Stimulated activated CD8-positive, alpha-beta memory T cell treated with anti-CD3 and anti-CD28 coated beads, Interleukin-12 subunit alpha, Interleukin-12 subunit beta, amount 100 ng/mL, for 24 hours (primary cell): ENCODE measurements at regions not wholly inside any gene's neighbourhood (a gene's known extent, or its start where the extent isn't known, plus 50 kb on each side); places are given as distances from the start of the nearest gene placed in this dataset.

ENCODE experiments used
- DNase-seq: peaks from one replicate; pipeline ENCODE4 v3.0.0-alpha.2; 2020; ENCODE audit errors: extremely low read depth

DNA sequence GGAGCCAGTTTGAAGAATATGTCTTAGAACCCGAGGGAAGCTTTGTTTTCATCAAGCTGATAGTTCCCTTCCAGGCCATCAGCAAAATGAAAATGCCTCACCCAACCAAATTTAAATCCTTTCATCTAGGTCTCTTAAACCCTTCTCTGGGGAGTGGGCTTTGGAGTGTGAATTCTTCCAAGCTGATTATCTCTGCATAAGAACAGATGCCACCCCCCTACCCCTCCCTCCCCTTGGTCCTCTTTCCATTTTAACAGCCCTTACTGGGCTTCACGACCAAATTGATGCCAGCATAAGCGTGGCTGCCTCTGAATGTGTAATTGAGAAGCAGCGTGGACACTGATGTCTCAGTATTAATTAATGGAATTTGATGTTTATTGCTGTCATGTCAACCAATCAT, 509.7 kb upstream of the CLINT1 start:
- no peak for DNase-seq

DNA sequence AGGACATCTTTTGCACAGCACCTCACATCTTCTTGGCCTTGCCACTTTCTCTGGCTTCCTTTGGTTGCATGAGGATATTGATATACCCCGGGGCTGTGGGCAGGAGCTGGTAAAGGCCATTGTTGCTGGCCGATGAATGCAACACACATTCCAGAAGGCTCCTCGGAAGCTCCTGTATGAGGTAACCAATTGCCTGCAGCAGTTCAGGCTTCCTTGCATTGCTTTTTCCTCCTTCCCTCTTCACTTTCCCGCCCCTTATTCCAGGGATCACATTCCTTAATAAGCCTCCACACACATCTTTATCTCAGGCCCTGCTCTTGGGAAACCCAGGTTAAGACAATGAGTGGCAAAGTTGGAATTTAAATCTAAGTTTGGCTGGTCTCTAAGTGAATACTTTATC, 505.4 kb upstream of the CLINT1 start:
- no peak for DNase-seq

DNA sequence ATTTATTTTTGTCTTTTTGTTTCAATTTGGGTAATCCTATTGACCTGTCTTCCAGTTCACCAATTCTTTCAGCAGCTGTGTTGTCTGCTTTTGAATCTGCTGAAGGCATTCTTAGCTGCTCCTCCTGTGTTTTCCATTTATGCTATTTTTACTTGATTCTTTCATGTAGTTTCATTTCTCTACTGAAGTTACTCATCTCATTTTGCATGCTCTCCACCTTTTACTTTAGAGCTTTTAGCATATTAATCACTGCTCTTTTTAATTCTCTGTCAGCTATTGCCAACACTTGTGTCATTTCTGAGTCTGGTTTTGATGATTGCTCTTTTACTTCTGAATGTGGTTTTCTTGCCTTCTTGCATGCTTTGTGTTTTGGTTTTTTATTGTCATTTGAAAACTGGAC, 496.0 kb upstream of the CLINT1 start:
- no peak for DNase-seq

DNA sequence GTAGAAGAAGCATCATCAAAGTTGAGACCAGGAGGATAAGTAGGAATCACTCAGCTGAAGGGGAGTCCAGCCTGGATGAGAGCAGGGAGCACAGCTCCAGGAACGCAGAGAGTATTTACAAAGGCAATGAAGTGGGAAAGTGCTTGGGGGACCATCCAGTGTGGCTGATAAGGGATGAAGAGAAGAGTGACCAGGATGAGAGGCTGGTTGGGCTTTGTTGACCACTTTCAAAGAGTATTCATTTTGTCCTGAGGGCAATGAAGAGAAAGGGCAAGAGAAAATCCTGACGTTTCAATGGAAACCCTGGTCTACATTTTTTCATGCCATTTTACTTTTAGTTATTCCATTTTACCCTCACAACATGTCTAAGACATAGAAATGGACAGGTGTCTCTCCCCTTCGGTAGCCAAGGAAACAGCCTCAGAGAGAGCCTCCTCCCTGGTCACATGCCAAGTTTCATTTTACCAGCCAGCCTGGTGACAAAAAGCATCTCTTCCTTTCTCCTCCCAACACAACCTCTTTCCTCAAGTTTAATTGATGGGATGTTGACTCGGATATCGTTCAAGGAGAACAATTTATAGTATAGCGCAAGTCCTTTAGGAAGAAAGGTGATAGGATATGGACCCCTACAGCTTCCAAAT, 492.7 kb upstream of the CLINT1 start:
- DNase-seq, result no peak

DNA sequence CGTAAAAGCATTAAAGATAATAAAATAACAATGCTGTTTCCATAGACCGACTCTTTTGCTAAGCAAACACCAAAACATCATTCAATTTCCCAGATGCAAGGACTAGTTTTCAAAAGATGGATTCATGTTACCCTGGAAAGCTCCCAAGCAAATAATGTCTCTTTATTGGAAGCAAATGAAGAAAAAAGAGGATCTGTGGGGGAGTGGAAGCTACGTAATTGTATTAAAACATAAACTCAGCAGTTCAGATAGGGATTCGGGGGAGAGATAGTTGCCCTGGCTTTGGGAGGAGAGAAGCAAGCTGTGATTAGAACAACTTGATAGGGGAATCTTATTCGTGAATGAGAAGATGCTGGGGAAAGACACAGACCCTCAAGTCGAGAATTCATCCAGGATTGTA, 491.0 kb upstream of the CLINT1 start:
- DNase-seq, result no peak

DNA sequence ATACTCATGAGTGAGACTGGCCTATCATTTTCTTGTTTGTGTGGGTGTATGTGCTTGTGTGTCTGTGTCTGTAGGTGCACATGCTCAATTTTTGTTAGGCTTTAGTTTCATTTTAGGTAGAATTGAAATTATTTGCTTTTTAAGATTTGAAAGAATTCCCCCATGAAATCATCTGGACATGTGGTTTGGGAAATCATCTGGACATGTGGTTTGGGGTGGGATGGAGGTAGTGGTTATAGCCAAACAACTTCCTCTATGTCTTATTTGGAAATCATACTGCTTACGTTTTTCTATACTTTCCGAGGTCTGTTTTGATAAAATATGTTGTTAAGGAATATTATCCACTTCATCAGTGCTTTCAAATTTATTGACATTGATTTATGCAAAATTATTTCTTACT, 485.4 kb upstream of the CLINT1 start:
- DNase-seq, result no peak

DNA sequence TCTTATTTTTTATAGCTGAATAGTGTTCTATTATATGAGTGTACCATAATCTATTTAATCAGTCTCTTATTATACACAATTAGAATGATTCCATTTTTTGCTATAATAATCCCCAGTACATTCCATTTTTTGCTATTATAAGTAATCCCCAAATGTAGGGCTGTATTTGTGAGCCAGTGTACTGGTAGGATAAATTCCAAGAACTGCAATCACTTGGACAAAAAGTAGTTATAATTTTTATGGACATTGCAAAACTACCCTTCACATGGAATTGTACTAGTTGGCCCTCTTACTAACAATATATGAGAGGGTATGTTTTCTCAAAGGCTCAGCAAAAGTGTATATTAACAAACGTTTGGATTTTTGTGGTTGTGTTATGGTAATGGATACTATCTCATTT, 481.7 kb upstream of the CLINT1 start:
- DNase-seq, result no peak

DNA sequence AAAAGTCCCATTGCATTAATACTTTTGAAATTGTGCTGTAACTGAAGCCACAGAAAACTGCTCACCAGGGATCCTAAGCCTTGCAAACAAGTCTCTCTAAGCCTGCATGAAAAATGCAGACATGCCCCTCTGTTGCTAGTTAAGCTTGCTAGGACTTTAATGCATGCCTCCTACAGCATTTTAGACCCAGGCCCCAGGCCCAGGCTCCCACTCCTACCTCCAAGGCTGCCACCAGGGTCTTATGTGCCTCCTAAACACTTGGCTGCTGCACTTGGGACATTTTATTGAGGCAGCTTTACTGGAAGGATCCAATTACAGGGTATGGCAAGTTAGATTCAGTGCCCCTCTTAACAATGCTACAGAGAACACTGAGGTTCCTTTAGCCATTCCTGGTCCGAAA, 467.3 kb upstream of the CLINT1 start:
- no peak for DNase-seq

DNA sequence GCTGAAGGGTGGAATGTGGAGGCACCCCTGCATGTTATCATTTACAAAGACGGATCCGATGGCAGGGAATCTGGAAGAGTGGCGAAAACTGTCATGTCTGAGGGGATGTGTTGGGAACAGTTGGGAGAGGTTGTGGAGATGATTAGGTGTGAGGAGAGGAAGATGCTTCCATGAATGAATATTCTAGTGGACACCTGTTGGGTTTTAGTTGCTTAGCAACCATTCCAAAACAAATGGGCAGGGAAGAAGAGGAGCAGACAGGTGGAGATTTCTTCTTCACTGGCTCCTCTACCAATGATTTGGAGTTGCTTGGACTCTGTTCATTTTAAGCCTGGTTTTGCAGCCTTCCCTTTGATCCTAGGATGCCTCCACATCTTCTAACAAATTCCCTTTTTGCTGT, 465.3 kb upstream of the CLINT1 start:
- no peak for DNase-seq

DNA sequence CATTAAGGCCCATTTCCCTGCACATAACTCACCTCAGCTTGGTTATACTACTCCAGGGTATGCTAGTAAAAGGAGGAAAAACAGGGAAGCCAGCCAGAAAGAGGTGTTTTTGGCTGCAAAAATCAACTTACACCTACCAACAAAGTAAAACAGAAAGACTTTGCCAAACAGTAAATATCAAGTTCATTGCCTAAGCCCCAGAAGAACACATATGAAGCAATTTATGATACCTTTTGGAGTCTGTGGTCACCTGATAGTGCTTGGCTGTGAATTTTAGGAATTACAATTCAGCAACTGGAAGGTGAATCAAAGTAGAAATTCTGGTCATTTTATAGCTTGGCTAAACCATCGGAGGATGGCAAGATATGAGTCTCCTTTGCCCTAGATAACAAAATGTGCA, 463.7 kb upstream of the CLINT1 start:
- no peak for DNase-seq

DNA sequence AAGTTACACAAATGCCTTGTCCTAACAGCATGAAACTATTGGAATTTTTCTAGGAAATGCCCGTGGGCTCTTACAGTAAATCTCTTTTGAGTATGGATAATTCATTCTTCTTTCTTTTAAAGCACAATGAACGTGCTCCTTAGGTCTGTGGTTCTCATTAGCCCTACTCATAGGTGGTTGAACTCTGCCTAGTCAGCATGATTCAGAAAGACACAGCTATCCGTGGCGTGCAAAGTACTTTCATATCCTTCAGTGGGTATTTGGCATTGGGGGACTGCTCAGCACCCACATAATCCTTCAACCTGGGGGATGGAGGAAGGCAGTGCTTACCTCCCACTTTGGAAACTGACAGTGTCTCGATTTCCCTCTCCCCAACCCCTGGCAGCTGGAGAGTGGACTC, 462.0 kb upstream of the CLINT1 start:
- no peak for DNase-seq

DNA sequence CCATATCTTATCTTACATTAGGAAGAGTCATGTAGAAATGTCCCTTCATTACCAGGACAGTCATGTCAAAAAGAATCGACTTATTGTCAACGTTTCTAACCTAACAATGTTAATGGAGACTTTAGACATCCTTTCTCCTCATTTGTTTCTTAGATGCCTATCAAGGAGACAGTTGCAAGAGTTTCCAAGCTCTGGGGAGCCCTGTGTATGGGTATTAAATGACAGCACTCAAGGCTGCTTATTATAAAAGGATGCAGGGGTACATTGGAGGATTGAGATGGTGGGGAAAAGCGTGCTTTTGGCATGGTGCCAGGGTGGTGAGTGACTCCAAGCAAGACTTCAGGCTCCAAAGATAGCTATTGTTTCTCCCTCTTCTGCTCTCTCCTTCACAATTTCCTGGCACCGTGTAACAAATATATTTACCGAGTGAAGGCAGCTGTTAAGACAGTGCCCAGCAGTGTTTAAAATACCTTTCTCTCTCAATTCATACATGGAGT, 461.3 kb upstream of the CLINT1 start:
- no peak for DNase-seq

DNA sequence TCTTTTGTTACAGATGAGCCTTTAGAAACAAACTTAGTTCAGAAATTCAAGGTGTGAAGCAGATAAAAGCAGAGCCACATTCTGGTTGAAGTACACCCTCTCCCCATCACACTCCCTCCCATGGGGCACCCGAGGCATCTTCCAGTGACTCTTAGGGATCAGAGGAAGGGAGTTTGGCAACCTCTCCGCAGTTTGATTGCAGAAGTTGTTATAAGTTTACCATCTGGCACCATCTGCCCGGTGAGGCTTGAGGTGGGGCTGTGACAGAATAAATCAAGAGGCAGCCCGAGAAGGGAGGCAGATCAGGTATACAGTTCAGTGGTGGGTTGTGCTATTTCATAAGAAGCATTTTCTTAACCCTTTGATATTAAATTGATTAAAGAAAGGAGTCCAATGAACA, 458.6 kb upstream of the CLINT1 start:
- DNase-seq, result no peak

DNA sequence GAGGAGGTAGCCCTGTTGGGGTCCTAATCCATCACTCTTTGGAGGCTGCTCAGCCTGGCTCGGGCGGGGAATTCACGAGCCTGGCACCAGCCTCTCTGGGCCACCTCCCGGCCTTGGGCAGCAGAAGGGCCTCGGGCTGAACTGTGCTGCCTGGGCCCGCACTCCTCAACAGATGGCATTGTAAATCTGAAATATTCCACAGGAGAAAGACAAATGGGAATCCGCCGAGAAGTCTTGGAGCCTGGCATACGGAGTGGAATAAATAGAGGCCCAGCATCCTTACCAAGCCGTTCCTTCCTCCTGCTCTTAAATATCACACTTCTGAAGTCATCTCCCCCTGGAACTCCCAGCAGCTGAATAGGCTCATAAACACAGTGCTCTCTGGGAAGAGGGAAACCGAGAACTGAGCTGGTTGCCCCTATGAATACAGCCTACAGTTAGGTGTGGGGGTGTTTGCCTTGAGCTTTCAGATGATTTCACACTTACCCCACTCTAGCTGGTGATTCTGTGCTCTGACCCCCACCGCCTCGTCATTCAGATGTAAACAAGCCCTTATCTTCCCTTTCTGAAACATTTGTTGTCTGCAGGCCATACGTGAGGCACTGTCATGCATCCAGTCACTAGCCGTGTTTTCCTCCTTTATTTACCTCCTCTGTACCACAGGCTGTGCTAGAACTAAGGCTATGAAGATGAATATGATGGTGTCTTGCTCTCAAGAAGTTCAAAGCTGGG, 455.0 kb upstream of the CLINT1 start:
- no peak for DNase-seq

DNA sequence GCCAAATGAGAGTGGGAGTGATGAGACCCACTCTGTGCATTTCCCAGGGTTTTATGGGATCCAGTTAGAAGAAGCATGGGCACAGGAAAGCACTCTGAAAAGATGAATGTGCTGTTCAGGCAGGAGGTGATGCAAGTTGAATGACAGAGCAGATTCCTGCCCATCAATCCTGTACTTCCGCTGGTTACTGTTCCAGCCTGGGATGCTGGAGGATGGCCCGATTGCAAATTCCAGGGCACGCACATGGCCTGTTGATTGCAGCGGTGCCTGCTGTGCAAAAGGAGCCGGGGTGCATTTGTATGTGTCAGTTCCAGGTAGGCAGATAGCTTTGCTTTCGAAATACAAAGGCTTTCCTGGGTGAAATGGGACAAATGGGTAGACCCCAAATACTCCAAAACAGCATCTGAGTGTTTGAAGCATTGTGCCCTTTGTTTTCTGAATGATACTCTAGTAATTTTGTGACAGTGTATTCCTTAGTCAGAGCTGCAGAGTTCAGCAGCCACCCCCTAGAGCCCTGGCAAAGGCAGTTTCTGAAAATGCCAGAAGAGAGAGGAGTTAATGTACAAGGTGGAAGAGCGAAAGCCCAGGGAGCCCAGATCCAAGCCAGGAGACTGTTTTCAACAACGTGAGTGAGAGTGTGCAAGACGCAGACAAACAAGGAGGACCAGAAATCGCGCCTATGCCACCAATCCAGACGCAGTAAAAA, 454.2 kb upstream of the CLINT1 start:
- no peak for DNase-seq

DNA sequence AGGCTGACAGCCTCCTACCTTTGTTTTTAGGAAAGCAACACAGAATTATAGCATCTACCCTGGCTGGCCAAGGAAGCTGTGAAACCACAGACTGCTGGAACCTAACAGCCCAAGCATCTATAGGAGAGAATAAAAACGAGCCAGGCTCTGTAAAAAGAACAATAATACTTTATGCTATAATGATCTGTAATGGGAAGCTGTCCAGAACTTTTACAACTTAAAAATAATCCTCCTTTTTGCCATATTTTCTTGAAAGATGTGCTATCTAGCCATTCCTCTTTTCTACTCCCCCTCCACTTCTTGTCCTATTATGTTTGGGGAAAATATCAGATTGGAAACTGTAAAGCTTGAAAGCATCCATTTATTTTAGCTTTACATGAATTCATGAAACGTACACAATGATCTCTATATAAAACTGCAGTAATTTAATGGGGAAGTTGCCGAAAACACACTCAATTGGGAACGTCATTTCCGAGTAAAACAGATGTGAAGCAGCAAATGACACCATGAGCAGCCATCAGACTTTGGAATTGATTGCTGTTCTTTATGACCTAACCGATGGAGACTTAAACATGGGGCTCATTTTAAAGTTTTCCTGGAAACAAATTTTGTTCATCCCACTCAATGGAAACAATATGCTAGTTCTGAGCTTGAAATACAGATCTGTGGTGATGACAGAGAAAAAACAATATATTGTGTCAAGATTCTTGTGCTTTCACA, 450.3 kb upstream of the CLINT1 start:
- no peak for DNase-seq

DNA sequence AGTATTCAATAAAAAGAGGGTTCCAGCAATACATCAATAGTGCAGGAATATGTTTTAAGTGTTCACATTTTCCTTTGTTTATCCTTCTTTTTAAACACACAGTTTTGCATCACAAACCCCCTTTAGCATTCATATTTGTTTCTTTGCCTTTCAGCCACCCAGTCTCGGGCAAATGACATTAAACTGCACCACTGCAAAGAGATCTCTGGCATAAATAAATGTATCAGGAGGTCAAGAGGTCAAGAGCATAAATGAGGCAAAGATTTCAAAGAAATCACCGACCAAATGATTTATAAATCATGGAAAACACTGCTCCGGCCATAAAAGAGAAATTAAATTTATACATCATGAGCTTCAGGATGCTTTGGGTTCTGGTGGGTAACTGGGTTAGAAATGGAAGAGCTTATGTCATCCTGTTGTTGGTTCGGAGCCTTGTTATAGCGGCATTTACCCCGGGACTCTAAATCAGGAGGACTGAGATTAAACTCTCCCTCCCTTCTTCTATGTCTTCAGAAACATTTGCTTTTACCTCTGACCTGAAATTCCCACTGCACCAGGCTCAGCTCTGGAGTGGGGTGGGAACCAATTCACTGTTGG, 449.6 kb upstream of the CLINT1 start:
- no peak for DNase-seq

DNA sequence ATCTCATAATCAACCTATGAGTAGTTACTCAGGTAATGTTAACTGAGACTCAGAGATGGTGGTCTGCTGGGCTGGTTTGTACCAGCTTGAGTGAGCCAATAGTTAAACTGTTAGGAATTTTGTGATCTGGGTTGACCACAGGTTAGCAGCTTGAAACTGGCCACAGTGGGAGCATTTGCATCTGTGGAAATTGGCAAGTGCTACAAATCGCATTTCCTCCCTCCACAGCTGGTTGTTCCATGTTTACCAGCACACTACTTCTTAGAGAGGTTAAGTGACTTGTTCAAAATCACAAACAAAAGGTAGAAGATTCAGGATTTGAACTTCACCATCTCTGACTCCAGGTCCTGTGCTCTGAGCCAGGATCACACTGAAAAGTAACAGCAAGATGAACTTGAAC, 446.9 kb upstream of the CLINT1 start:
- DNase-seq, result no peak

DNA sequence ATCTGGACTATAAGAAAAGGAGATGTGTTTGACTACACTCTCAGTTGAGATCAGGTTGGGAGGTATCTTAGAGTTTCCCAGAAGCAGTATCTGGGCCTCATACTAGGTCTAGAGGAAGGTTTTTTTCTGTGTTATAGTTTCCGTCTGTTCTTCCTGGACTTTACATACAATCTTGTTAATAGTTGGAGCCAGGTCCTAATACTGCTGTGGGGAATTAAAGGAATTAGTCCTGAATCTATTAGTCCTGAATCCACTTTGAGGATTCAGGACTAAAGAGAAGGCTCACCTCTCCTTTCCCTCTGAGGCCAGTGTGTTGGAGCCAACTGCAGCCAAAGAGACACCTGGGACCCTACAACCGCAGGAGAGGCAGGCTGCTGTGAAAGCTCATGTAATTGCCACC, 445.7 kb upstream of the CLINT1 start:
- no peak for DNase-seq

DNA sequence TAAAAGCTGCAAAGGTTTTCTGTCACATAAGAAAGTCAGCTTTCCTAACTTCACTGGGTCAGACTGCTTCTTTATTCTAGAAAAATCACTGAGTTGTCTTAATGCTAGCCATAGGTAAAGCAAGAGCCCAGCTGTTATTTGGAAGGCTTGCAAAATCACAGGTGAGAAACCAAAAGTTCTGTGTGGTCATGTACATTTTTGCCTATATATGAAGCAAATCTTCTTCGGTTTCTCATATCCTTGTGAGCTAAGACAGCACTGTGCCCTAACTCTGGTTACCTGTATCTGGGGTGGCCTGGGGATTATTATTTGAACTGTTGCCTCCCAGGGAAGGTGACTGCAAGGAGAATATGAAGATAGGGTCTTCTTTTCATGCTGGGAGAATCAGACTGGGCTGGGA, 444.9 kb upstream of the CLINT1 start:
- no peak for DNase-seq

DNA sequence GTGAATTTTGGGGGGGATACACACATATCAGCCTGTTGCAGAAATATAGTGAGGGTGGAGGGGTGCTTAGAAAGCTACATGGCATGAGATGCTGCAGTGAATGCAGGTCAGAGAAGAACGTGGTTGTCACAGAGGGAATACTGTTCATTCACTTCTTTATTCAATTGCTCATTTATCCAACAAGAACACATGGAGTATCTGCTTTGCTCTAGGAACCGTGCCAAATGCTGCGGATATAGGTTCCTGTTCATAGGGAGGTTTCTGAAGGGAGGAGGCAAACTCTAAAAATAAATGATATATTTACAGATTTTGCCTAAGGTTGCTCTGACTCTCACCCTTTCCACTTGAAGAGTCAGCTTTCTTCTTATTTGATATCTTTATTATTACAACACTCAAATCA, 444.3 kb upstream of the CLINT1 start:
- no peak for DNase-seq

DNA sequence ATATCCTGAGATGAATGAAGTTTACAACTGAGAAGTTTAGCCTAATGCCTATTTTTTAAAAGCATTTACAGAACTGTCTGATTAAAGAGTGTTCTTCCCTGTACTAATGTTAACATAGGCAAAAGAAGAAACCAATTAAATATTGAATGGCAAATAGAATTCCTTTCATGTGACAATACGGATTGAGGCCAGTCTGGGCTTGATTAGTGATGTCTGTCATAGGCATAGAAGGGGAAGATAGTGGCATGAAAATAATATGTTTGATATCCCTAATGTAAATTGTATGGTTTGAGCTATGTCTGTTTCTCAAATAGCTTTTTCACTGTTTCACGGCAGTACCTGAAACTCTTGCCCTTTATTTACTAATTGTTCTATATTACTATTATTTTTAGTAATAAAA, 443.1 kb upstream of the CLINT1 start:
- no peak for DNase-seq
